Activated CD4-positive, alpha-beta T cell treated with anti-CD3 and anti-CD28 coated beads, Interleukin-2, Interleukin-4, amounts not matched to agents 100 ng/mL and 50 ng/mL, durations not matched to agents 16 hours and 8 hours (primary cell): ENCODE measurements at regions not wholly inside any gene's neighbourhood (a gene's known extent, or its start where the extent isn't known, plus 50 kb on each side); places are given as distances from the start of the nearest gene placed in this dataset.

ENCODE experiments used
- DNase-seq: peaks from one replicate; pipeline ENCODE4 v3.0.0-alpha.2; 2020; ENCODE audit warnings: low spot score

DNA sequence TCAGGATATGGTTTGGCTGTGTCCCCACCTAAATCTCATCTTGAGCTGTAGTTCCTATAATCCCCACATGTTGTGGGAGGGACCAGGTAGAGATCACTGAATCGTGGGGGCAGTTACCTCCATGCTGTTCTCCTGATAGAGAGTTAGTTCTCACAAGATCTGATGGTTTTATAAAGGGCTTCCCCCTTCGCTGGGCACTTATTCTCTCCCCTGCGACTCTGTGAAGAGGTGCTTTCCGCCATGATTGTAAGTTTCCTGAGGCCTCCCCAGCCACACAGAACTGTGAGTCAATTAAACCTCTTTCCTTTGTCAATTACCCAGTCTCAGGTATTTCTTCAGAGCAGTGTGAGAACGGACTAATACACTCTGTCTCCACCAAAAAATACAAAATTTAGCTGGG, 291.9 kb downstream of the BCOR start:
- DNase-seq = no peak

DNA sequence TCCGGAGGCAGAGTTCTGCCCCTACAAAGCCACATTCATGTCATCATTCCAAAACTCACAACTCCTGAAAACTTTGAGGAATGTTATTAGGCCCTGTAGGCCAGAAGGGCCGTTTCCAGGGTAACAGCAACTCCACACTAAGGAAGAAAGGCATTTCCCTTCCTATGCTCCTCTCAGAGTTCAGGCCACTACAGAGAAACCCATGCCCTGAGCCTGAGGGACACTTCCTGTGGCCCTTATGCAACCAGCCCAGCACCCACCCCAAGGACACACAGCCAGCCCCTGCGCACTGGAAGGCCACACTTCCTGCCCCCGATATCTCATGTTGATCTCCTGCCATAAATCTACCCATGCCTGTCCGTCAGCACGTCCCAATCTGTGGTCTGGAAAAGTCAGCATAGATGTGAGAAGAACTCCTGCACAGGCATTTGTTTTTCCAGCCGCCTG, 289.3 kb downstream of the BCOR start:
- no peak for DNase-seq

DNA sequence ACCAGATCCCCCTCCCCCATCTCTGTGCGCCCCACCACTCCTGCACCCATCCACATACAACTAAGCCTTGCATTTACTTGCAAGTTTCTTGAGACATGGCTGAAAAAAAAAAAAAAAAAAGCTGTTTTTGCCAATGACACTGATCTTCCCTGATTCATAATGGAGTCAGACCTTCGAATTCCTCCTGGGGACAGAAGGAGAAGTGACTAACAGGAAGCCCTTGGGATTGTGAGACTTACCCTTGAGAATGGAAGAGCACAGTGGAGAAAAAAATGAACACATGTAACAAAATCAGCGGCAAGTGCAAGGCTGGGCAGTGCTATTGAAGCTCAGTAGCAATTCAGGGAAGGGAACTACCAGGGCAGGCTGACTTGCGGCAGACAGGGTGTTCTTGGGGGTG, 288.4 kb downstream of the BCOR start:
- DNase-seq = no peak

DNA sequence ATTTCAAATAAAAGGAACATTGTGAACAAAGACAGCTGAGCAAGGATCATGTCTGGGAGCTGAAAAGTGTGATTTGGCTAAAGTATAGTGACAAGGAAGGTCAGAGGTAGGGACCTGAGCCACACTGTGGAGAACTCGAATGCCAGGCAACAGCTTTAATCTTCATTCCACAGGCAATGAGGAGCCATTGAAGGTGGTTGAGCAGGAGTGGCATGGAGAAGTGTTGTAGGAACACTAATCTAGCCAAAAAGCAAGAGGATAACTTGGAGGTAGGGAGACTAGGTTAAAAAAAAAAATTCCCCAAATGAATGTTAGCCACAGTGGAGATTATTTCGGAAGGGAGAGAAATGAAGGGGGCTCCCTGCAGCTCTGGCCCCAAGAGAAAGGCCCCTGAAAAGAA, 286.9 kb downstream of the BCOR start:
- no peak for DNase-seq

DNA sequence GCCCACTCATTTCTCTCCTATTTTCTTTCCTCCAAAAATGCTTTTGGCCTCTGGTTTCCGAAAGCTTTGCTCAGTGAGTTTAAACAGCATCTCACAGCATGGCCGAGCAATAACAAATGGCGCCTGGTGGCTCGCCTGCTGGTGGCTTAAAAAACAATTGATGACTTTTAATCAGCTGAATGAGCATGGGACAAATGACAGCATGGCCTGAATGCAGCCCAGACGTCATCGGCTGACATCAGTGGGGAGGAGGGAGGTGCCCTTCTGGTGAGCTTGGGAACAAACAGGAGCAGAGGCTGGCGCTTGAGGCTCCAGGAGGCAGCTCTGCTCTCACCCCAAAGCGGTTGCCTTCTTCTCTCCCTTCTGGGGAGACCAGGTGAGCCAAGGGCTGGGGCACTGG, 286.4 kb downstream of the BCOR start:
- DNase-seq = no peak

DNA sequence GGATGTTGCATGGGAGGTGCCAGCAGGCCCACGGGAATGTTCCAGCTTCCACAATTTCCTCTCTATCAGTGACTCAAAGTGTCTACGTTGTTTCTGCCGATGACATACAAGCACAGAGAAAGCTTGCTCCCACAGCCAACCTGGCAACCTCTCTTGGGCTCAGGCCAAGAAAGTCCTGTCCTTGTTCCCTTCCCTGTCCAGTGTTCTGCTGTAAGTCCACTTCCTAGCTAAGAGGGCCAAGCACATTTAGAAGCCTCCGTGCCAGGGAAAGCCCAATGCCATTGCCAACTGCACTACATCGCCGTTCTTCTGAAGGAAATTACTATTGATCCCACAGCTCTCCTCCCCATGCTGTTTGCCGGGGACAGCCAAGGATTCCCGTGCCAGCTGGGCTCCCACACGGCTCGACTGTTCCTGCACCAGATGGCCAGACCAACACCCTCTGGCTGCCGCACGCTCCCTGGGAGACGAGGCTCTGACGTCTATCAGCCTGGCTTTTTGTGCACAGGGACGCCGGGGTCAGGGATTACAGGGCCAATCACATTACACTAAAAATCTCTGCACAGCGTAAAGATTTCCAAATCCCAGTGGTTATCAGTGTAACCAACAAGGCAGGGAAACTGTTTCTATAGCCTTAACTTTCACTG, 284.0 kb downstream of the BCOR start:
- DNase-seq = no peak

DNA sequence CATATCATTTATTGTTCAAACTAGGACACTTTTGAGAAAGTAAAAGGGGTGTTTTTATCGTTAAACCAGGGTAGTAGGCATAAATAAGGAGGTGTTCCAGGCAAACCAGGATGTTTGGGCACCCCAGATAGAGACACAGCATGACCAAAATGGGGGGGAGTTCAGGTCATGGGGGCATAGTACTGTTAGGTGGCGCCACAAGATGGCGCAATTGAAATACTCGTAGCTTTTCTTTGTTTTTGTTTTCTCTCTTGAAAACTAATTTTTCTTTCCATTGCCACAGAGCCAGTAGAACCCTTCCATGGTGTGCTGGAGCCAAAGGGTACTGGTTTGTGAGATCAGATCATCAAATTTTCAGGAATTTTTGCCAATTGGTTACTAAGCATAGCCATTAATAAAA, 283.4 kb downstream of the BCOR start:
- DNase-seq = peak; percentile 48

DNA sequence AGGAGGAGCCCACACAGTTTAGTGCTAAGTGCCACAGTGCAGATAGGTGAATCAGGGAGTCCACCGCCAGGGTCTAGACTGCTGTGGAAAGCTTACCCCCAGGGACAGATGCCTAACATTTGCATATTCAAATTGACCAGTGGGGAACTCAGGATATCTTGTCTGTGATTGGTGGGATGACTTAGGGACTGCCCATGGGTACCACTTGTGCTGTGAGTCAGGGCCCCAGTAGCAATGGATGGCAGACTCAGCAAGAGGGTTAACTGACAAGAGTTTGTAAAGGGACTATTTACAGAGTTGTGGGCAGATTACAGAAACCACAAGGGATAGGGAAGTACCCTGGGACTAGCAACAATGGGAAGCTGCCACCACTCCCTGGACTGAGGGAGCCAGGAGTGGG, 282.1 kb downstream of the BCOR start:
- peak; percentile 36 for DNase-seq

DNA sequence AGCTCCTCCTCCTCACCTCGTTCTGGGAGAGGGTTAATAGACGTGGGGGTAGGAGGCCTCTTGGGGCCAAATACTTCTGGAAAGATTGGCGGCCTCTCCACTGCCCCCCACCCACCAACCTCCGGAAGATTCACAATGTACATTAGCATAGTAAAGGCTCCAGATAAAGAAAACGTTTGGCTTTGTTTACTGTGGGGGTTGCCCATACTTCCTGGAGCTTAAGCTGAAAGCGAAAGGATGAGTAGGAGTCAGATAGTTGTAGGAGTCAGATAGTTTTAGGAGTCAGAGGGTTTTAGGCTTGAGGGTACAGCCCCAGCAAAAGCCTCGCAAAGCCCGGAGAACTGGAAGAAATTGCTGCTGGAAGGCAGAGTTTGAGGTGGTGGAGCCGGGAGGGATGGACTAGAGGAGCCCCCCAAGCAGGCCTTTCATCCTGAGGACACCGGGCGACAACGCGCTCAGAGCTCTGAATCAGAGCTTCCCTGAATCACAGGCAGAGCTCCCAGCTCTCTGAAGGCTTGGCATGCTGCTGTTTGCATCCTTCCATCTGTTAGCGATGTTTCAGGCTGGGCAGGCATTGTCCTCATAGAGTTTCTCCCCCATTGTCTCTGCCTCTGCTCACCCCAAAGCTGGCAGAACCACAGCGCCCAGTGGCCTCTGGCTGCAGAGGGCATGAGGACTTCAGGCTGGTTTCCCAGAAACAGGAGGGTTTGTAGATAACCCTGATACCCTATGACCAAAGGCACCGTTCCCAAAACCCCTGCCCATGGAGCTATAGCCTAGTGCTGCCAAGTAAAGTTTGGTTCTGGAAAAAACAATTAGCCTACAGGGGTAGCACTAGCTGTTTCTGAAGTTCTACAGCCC, 280.7 kb downstream of the BCOR start:
- peak; percentile 45 for DNase-seq

DNA sequence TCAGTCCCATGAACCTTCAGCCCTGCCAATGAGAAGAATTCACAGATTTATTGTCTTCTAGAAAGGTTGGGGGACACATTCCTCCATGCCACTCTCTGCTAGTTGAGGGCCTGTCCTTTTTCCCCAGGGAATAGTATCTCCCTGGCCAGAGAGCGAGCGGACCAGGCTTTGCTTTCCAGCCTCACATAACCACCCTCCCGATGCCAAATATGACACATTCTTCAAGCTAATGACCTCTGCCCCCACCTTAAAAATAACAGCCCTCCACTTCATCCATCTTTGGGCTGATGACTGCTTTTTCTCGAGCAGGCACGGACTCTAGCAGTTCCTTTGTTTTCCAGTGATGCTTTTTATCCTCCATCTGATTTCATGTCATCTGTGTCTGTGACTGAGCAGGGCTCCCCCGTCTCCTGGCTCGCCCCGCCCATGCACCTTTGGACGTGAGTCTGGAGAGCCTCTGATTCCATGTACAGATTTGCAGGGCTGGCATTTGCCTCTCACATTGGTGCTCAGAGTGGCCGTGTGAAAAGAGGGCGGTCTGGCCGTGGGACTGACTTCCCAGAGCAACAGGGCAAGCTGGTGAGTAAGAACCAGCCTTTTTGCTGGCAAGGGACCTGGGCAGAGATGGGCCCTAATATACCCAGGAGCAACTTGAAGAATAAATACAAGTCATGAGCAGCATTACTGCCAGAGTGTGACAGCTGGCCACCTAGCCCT, 279.8 kb downstream of the BCOR start:
- no peak for DNase-seq

DNA sequence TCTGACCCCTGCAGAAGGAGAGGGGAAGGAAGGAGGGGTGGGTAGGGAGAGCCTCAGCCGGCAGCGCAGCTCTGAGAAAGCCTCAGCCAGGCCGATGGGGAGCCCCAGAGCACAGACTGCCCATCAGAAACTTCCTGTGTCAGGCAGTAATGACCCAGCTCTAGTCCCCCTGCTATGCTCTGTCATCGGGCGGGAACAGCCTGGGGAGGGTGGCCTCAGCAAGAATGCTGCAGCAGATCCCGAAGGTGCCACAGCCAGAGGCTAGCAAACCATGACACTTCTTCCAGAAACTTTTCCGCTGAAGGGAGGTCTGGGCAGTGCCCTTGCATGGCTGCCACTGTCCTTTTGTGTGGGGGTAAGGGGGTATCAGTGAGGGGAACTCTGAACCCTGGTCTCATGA, 279.0 kb downstream of the BCOR start:
- no peak for DNase-seq

DNA sequence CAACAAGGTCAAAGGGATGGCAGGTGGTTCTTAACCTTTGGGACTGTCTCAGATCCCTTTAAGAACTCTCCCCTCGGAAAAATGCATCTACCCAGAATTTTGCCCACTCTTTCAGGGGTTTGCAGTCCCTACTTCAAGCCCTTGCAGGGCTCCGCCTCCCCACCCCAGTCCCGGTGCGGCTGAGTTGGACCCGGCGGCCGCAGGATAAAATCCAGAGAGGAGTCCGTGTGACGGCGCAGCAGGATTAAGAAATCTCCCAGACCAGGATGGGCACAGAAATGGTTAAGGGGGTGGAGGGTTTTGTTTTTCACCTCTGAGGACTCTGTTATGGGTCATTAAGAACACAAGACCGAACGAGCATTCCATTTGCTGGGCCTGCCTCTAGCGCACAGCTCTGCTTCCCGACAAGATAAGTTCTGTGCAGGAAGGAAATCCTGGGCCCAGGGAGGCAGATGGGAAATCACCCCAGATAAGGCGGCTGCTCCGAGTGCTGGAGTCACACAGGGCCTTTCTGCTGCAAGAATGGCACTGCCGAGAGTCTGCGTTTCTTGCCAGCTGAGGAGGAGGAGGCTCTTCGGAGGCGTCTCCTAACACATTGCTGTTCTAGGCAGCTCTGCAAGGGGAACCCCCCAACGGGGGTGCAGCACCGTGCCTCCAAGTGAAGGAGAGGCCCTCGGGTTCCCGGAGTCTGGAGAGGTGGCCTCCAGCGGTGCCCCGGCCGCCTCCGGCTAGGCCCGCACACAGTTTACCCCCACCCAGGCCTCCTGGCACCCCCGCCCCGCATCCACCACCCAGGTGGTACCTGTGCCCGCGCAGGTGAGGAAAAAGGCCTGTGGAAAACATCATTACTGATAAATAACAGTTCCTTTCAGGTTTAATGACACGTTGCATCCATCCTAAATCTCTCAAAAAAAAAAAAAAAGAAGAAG, 277.6 kb downstream of the BCOR start:
- DNase-seq = no peak

DNA sequence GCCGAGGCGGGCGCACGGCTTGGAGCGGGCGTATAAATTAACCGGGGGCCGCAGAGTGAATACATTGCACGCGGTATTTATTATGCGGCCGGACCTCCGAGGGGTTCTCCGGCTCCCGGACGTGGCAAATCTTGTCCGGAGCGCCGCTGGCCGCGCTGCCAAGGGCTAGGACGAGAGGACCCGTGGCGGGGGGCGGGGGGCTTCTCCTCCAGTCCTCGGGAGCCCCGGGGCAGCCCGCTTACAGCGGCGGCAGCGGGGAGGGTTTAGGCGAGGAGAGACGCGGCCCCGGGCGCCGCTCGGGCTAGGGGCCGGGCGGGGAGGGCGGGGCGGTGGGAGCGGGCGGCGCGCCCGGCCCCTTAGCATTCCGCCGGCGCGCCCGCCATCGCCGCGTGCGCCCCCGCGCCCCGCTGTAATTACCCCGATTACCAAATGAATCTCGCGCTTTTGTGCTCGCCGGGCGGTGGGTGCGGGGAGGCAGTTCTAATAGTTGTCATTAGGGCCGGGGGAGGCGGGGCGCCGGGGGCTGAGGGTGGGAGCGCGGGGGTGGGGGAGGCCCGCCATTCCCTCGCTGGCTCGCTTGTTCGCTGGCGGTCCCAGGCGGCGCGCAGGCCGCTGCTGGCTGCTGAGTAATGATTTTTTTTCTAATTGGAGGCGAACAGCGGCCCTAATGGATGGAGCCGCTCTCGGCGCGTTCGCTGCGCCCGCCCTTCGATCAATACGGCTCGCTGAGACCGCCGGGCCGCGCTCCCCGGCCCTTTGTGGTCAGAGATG, 276.6 kb downstream of the BCOR start:
- DNase-seq = no peak

DNA sequence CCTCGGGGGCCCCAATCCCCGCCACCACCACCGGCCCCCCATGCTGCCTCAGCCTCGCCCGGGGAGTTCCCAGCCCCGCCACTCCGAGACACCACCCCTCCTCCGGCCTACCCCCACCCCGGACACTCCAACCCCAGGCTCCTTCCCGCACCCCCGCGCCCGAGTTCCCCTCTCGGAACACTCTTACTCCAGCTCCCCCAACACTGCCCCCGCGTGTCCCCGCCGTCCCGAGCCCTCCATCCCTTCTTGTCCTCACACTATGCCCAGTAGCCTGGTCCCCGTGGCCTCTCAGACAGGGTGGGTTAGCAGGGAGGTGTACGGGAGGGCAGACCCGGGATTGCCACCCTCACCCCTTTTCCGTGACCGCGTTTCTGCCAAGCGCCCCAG, 276.1 kb downstream of the BCOR start:
- DNase-seq = no peak

DNA sequence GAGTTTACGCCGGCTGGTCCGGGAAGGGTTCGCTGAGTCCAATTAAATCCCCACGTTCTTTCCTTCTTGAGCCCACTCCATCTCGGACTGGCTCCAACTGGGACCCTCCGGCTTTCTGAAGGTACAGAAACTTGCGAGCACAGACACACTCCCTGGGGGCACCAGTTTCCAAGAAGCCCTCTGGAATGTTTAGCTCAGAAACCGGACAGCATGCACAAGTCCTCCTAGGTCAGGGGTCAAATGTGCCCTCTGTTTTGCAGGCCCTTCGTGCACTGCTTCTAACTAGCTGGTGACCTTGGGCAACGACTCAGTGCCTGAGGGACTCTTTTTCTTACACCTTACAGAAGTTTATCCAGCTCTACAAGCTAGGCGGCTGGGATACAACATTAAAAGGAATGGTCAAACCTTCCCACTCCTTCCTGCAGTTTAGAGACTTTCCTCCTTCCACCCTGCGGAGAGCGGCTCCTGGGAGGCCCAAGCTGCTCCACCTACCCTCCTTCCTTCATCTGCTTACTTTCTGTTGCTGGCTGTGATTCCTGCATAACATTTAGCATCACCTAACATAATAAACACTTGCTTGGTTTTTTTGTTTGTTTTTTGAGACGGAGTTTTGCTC, 275.5 kb downstream of the BCOR start:
- no peak for DNase-seq

DNA sequence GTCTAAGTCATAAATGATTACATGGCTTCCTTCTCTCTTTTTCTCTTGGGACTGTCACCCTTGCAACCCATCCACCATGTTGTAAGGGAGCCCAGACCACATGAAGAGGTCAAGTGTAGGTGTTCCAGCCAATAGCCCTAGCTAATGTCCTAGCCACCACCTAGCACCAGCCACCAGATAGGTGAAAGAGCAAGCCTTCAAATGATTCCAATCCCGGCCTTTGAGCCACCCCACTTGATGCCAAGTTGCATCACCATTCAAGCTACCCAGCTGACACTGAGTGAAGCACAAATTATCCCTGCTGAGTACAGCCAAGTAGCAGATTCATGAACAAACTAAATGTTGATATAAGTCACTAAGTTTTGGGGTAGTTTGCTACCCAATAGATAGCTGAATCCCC, 274.3 kb downstream of the BCOR start:
- no peak for DNase-seq

DNA sequence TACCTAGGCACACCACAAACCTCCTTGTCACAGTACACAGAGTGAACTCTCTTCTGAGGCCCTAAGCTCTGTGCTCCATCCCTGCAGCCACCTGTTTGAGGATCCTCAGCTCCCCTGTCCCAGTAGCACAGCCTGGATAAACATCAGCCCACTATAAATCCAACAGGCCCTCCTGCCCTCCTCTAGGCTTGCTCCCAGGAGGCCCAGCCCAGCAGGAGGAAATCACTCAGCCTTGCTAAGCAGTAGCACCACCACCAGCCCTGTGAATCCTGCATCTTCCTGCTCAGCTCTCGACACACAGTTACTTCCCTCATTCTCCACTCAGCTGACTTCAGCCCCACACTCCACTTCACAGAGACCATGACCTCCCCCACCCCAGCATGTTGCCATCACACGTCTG, 273.9 kb downstream of the BCOR start:
- DNase-seq = no peak

DNA sequence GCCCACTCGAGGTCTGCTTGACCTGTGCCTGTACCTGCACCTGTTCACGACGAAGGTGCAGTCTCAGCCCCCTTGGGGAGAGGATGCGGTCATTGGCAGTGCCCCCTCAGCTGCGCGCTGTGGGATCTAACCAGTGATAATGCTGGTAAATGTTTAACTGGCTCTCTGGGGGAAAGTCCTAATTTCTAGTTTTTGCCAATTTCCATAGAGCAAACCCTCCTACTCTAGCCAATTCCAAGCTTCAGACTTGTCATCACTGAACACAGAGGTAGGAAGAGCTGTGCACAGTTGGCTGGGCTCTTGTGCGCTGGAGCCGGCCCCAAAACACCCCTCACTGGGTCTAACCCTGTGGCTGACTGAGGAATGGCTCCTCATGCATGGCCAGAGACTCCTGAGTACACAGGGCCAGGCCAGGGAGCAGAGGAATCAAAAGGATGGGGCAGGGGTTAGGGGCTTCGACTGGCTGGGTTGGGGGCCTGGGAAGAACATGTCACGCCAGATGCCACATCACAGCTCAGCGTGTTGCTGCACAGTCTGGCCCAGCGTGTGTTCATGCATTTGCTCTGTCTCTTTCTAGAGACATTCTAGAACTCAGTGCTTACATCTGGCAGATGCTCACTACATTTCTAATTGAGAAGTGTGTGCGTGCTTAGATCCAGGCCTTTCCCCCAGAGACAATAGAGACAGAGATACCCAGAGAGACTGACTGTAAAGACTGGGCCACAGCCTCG, 270.8 kb downstream of the BCOR start:
- no peak for DNase-seq

DNA sequence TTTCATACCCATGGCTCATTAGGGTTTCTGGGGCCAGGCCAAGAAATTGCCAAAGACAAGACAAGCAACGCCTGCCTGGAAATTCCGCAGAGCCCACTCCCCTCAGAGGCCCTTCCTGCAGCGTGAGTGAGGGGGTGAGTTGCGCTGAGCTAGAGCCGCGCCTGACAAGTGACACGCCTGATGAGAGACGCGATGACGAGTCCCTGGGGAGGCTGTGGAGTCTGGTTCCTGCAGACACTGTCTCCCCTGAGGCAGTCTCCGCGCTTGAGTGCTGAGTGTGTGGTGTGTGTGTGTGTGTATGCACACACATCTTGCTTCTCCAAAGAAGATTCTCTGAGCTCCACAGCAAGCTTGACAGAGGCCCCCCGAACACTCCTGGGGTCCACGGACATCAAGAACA, 269.8 kb downstream of the BCOR start:
- DNase-seq = no peak

DNA sequence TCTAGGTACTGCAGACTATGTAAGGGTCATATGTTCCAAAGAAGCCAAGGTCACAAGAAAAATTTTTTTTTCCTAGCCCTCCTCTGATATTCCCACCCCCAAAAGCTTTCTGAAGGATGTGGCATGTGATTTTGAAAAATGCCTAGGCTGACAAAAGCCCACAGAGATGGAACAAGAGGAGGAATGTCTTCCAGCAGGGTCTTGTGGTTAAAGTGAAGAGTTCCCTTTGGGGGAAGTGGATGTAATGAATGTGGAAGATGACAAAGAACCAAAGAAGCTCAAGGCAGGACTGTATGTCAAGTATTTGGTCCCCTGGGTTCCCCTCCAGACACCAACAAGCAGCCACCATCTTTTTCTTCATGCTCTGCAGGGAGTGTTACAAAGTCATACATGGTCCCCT, 268.8 kb downstream of the BCOR start:
- no peak for DNase-seq
